Neural cell (in vitro differentiated cells): ENCODE measurements at regions not wholly inside any gene's neighbourhood (a gene's known extent, or its start where the extent isn't known, plus 50 kb on each side); places are given as distances from the start of the nearest gene placed in this dataset.

Experiments used
- SMC3 ChIP-seq: fragments of 450-650 bp; conservative IDR thresholded peaks from 2 replicates; pipeline ENCODE4 v1.6.1; 2014; ENCODE audit warnings: antibody characterized with exemption, mild to moderate bottlenecking, moderate library complexity; ENCODE audit not compliant: poor library complexity
- TF ChIP-seq, protein P1 (sequence below): fragments of 450-650 bp; IDR thresholded peaks from 2 replicates; pipeline ENCODE4 v1.5.1; 2014; ENCODE audit warnings: antibody characterized with exemption, mild to moderate bottlenecking, moderate library complexity; ENCODE audit not compliant: poor library complexity, severe bottlenecking

GRCh38 chr1:106747791-106748190 is 308.7 kb upstream of the PRMT6 start:
- no peak for TF ChIP-seq SMC3
- TF ChIP-seq, protein P1, sequence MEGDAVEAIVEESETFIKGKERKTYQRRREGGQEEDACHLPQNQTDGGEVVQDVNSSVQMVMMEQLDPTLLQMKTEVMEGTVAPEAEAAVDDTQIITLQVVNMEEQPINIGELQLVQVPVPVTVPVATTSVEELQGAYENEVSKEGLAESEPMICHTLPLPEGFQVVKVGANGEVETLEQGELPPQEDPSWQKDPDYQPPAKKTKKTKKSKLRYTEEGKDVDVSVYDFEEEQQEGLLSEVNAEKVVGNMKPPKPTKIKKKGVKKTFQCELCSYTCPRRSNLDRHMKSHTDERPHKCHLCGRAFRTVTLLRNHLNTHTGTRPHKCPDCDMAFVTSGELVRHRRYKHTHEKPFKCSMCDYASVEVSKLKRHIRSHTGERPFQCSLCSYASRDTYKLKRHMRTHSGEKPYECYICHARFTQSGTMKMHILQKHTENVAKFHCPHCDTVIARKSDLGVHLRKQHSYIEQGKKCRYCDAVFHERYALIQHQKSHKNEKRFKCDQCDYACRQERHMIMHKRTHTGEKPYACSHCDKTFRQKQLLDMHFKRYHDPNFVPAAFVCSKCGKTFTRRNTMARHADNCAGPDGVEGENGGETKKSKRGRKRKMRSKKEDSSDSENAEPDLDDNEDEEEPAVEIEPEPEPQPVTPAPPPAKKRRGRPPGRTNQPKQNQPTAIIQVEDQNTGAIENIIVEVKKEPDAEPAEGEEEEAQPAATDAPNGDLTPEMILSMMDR, result no peak
